GM13977 (cell line): ENCODE measurements at regions not wholly inside any gene's neighbourhood (a gene's known extent, or its start where the extent isn't known, plus 50 kb on each side); places are given as distances from the start of the nearest gene placed in this dataset.

Experiments used
- DNase-seq: peaks from one replicate; pipeline ENCODE4 v3.0.0; 2012; ENCODE audit warnings: low spot score
- in situ Hi-C: fragments of 300-500 bp; cut with MboI; formaldehyde crosslinking; loops from one replicate; pipeline ENCODE4 v1.12.0; 2022; ENCODE audit warnings: low sequenced_read_pairs, low pct_unique_long_range_greater_than_20kb, mixed read lengths, inconsistent platforms; ENCODE audit not compliant: unreplicated experiment
- TF ChIP-seq, protein P1 (sequence below): IDR thresholded peaks from 2 replicates; pipeline ENCODE4 v1.5.1; 2012; ENCODE audit warnings: mild to moderate bottlenecking, control low read depth; ENCODE audit not compliant: insufficient read depth; ENCODE audit errors: extremely low read depth, missing control alignments

DNA sequence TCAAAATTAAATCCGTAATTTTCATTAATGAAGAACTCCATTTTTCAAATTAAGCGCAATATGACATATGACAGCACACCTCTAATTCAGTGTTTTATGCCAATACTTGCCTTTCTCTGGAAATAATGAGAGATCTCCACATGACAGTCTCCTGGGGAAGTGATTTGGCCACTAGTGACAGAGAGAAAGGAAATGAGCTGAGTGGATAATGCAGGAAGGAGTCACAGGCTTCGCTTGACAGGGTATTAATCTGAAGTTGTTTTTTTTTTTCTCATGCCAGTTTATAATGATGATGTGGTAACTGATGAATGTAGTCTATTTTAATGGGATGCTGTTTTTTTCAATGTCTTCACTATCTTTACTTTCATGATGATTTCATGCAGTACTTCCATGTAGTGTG is 1079.4 kb upstream of the GYPC start:
- no peak for DNase-seq
- TF ChIP-seq, protein P1, sequence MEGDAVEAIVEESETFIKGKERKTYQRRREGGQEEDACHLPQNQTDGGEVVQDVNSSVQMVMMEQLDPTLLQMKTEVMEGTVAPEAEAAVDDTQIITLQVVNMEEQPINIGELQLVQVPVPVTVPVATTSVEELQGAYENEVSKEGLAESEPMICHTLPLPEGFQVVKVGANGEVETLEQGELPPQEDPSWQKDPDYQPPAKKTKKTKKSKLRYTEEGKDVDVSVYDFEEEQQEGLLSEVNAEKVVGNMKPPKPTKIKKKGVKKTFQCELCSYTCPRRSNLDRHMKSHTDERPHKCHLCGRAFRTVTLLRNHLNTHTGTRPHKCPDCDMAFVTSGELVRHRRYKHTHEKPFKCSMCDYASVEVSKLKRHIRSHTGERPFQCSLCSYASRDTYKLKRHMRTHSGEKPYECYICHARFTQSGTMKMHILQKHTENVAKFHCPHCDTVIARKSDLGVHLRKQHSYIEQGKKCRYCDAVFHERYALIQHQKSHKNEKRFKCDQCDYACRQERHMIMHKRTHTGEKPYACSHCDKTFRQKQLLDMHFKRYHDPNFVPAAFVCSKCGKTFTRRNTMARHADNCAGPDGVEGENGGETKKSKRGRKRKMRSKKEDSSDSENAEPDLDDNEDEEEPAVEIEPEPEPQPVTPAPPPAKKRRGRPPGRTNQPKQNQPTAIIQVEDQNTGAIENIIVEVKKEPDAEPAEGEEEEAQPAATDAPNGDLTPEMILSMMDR = no peak
- in situ Hi-C loops = no loop called here

- in situ Hi-C loops = no loop called here
- no peak for DNase-seq
Observed at GRCh38 chr2:125581557-125581956, 1074.4 kb upstream of the GYPC start.

GRCh38 chr2:125582516-125582915 is 1073.4 kb upstream of the GYPC start:
- in situ Hi-C loops = no loop called here
- no peak for DNase-seq
- TF ChIP-seq, protein P1 = no peak

More at GRCh38 chr2:125581557-125581956, 1074.4 kb upstream of the GYPC start:
- TF ChIP-seq, protein P1 = no peak

DNA sequence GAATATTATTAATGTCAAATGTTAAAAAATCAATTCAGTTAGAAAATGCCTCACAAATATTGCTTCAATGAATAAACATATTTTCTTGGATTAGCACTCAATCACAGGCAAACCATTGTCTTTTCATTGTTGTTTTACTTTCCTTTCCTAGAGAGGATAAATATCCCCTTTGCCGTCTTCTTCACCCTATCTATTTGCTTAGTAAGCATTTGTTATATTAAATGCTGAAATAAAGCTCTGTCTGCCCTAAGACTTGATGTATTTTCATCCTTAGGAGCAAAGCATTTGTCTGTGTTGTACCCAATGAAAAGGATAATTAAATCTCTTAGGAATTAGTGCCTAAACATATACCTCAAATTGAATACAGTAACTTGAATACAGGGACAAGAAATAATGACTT is 1071.2 kb upstream of the GYPC start:
- in situ Hi-C loops = no loop called here
- TF ChIP-seq, protein P1 = no peak
- no peak for DNase-seq

DNA sequence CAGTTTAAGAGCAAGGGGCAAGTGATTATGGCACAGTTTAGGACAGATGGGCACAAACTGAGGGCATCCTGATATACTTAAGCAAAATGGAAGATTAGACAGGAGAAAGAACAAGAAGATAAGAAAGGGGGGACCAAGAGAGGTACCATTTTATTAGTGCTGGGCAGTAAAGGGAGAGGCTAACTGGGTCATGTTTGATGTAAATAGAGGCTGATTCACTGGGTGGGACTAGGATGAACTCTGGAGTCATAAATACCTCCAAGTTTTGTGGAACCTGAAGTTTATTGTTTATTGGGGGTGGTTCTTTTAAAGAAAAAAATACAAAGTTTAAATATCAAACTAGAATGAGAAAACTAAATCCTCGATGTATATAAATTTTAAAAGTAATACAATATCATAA is 1067.2 kb upstream of the GYPC start:
- TF ChIP-seq, protein P1 = no peak
- in situ Hi-C loops = no loop called here
- DNase-seq = no peak

DNA sequence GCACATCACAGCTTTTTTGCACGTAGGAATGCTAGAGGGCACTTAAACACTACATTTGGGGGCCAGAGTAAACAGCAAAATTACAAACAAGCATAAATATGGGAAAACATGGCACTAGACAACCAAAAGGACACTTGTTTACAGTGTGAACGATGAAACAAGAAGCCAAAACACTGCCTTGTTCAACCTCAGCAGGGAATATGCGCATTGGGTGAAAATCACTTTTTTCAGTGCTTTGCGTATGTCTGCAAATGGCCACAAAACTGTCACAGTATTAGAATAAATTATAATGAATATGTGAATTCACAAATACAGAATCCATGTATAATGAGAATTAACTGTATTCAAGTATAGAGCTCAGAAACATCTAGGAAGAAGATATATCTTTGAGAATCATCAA is 1064.0 kb upstream of the GYPC start:
- TF ChIP-seq, protein P1 = no peak
- no peak for DNase-seq
- in situ Hi-C loops = no loop called here

DNA sequence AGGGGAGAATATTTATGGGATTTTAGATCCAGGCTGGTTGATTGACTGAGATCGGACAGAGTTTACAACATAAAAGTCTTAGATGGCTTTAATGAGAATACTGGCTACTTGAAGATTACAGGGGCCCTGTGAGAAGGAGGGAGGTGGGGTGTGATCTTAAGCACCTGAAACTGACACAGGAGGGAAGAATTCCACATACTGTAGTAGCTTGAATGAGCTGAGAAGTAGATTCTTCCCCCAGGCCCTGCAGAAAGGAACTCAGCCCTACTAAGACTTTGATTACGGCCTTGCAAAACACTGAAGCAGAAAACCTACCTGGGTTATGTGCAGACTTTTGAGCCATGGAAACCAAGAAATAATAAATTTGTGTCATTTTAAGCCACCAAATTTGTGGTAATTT is 1062.9 kb upstream of the GYPC start:
- in situ Hi-C loops = no loop called here
- TF ChIP-seq, protein P1 = no peak
- DNase-seq = no peak
